ENCODE measurements at regions not wholly inside any gene's neighbourhood (a gene's known extent, or its start where the extent isn't known, plus 50 kb on each side); places are given as distances from the start of the nearest gene placed in this dataset.

DNA sequence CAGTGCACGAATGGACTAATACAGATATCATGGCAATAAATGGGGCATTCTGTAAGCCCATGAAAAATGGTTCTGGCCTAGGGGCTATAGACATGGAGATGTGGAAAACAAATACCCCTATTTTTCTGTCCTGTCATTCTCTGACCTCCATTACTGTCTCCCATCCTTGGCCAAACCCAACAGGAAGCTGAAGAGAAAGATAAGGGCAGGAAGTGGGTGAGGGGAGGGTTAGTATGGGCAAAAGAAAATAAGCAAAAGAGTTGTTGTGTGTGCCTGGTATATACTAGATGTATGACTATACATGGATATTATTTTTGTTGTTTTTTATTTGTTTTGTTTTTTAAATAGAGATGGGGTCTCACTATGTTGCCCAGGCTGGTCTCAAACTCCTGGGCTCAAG lies 339.3 kb downstream of the PCNX1 start:
- H3K36me3 Mint-ChIP-seq (ENCODE audit: insufficient read depth in 1 of 3, low read depth in 3 of 3): peaks cover 0 to 8% (median 0%) of the 10 kb centered on the region in 3 experiments; a peak in 2 of 7 replicates
- peaks cover 5% of the 10 kb centered on the region in 2 experiments; a peak in 2 of 4 replicates for H3K4me1 Mint-ChIP-seq
- H2BK12ac ChIP-seq (ENCODE audit: insufficient read length, low read depth, low read length): no peak overlapping the region
- H3K79me1 ChIP-seq (ENCODE audit: insufficient read depth, low read depth, low read length, poor library complexity, severe bottlenecking): no peaks in the 10 kb centered on the region
- H2BK120ac ChIP-seq (ENCODE audit: low read depth, low read length, poor library complexity, severe bottlenecking): no peak overlapping the region
- no peaks in the 10 kb centered on the region for H4K20me1 ChIP-seq (ENCODE audit: control insufficient read depth, insufficient read depth, insufficient read length)
- no peak overlapping the region for H4K91ac ChIP-seq (ENCODE audit: insufficient read length, low read depth, low read length)
- H3K27ac ChIP-seq (ENCODE audit: insufficient read length, low read depth, low read length): no peak overlapping the region
- DNase-seq: no peak
- H3K9me3 Mint-ChIP-seq: peaks cover 7 to 9% of the 10 kb centered on the region in 2 experiments; a peak in 4 of 5 replicates
- no peak overlapping the region for H2BK5ac ChIP-seq (ENCODE audit: insufficient read length, low read length)
- H3K9ac ChIP-seq (ENCODE audit: extremely low read depth, insufficient read length, low read length): no peak overlapping the region
- no CpG with 5 or more reads among the region's 1 CpG for WGBS (ENCODE audit: extremely low coverage, insufficient read length, low lambda C conversion rate)
- H3K56ac ChIP-seq (ENCODE audit: insufficient read length, low read depth, low read length): no peak overlapping the region
- H3K4me2 ChIP-seq (ENCODE audit: insufficient read depth, insufficient read length, low read length): no peak overlapping the region
- no peaks in the 10 kb centered on the region; the same call in 1 of the 2 replicates for H3K27me3 Mint-ChIP-seq (ENCODE audit: low read depth)
- no peak overlapping the region for H4K5ac ChIP-seq (ENCODE audit: insufficient read length, low read depth, low read length)
- no peak overlapping the region for H3T11ph ChIP-seq (ENCODE audit: low read length)
- H3K18ac ChIP-seq (ENCODE audit: insufficient read length, low read depth, low read length): no peak overlapping the region
- H2BK15ac ChIP-seq (ENCODE audit: low read depth, low read length): no peak overlapping the region
- H3K4me3 Mint-ChIP-seq: no peak overlapping the region
- H2AK5ac ChIP-seq (ENCODE audit: insufficient read length, low read length): no peak overlapping the region
- H3K23ac ChIP-seq (ENCODE audit: insufficient read length, low read depth, low read length): no peak overlapping the region
- no peaks in the 10 kb centered on the region for H3K23me2 ChIP-seq (ENCODE audit: insufficient read length, low read depth, low read length, poor library complexity, severe bottlenecking)
- TF ChIP-seq, protein P1, sequence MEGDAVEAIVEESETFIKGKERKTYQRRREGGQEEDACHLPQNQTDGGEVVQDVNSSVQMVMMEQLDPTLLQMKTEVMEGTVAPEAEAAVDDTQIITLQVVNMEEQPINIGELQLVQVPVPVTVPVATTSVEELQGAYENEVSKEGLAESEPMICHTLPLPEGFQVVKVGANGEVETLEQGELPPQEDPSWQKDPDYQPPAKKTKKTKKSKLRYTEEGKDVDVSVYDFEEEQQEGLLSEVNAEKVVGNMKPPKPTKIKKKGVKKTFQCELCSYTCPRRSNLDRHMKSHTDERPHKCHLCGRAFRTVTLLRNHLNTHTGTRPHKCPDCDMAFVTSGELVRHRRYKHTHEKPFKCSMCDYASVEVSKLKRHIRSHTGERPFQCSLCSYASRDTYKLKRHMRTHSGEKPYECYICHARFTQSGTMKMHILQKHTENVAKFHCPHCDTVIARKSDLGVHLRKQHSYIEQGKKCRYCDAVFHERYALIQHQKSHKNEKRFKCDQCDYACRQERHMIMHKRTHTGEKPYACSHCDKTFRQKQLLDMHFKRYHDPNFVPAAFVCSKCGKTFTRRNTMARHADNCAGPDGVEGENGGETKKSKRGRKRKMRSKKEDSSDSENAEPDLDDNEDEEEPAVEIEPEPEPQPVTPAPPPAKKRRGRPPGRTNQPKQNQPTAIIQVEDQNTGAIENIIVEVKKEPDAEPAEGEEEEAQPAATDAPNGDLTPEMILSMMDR (conservative IDR thresholded peaks at IDR 0.05): no peak
- no peaks in the 10 kb centered on the region for H3K79me2 ChIP-seq (ENCODE audit: insufficient read depth, low read length)
- no peak overlapping the region for H2BK20ac ChIP-seq (ENCODE audit: low read depth, low read length, poor library complexity, severe bottlenecking)
- no peak overlapping the region for H3K14ac ChIP-seq (ENCODE audit: insufficient read depth, low read length)
- no peak overlapping the region for H4K8ac ChIP-seq (replicated peaks; ENCODE audit: insufficient read length, low read depth, low read length)
- H2AFZ ChIP-seq (ENCODE audit: low read length): no peak overlapping the region
- H3K27me3 ChIP-seq (ENCODE audit: insufficient read depth, low read length): no peaks in the 10 kb centered on the region
- no peak overlapping the region for H3K4ac ChIP-seq (ENCODE audit: low read depth, low read length)
- no peak overlapping the region for H3K27ac Mint-ChIP-seq
- H3K4me1 ChIP-seq (ENCODE audit: insufficient read depth, low read length): no peaks in the 10 kb centered on the region
- no peaks in the 10 kb centered on the region for H3K9me3 ChIP-seq (ENCODE audit: control insufficient read depth, low read depth, low read length)
